NCI-H2196 (cell line): ENCODE measurements at regions not wholly inside any gene's neighbourhood (a gene's known extent, or its start where the extent isn't known, plus 50 kb on each side); places are given as distances from the start of the nearest gene placed in this dataset.
"Not testable (repeated sequence)": the region's sequence is repeated elsewhere in the genome, so short reads cannot be mapped to it uniquely, and the experiment has no call there.

Experiments
- DNase-seq: peaks from one replicate; lab custom pipeline; 2025; ENCODE audit not compliant: unreplicated experiment; lab: John Stamatoyannopoulos, UW

DNA sequence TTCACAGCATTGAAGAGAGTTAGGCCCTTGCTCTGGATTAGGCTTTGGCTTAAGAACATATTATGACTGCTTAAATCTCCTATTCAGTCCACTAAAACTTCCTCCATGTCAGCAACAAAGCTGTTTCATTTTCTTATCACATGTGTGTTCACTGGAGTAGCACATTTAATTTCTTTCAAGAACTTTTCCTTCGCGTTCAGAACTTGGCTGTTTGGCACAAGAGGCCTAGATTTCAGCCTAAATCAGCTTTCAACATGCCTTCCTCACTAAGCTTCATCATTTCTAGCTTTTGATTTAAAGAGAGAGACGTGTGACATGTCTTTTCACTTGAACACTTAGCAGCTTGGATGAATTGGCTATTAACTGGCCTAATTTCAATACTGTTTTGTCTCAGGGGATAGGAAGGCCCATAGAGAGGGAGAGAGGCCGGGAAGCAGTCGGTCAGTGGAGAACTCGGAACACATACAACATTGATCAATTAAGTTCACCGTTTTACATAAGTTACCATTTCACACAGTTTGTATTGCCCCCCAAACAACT lies 885.2 kb upstream of the AUTS2 start:
- DNase-seq = no peak

DNA sequence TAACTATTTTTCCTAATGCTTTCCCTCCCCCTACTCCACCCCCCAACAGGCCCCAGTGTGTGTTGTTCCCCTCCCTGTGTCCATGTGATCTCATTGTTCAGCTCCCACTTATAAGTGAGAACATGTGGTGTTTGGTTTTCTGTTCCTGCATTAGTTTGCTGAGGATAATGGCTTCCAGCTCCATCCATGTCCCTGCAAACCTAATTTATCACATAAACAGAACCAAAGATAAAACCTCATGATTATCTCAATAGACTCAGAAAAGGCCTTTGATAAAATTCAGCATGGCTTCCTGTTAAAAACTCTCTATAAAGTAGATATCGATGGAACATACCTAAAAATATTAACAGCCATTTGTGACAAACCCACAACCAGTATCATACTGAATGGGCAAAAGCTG lies 884.1 kb upstream of the AUTS2 start:
- DNase-seq = not testable (repeated sequence)

DNA sequence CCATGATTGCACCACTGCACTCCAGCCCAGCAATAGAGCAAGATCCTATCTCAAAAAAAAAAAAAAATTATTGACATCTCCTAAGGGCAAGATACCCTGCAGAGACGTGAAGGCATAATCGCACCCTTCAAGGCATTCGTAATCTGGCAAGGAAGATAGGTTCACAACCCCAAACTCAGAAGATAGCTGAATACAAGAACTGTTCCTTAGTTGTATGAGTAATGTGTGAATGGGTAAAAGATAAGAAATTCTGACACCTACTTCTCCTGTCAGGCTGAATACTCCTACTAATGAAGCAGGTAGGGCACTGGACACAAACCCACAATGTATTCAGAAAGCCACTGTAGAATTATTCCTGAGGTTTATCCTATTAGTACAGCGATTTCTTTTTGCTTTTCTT lies 882.4 kb upstream of the AUTS2 start:
- no peak for DNase-seq

DNA sequence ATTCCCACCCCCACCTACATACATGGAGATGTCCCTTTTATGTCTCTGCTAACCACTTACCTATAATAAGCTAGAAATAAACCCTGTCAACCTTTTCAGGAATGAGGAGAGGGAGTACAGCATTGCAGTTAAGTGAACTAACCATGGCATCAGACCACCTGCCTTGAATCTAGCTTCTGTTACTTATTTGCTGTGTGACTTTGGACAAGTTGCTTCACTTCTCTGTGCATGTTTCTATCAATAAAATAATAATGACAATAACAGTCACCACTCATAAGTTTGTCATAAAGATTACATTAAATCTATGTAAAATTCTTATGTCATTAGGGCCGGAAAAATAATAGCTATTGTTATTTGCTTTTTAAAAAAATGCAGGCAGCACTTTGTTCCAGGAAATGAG lies 881.1 kb upstream of the AUTS2 start:
- DNase-seq = no peak

DNA sequence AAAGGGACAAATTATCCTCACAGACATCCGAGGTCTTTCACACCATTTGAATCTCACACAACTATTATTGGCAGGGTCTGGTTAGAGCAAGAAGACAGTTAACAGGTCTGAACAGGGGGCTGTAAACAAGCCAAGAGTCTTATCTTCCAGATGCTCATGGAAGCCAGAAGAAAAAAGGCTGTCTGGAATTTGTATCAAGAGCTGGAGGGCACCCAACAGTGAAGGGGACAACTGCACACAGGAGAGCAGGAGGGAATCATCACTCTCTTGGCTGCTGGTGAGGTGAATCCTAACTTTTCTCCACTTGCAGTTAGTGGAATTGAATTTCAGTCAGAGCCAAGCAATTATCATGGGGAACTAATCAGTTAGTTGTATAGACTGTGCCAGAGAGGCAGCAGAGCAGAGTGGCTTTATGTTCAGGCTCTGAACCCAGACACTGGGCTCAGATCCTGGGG lies 880.2 kb upstream of the AUTS2 start:
- no peak for DNase-seq

DNA sequence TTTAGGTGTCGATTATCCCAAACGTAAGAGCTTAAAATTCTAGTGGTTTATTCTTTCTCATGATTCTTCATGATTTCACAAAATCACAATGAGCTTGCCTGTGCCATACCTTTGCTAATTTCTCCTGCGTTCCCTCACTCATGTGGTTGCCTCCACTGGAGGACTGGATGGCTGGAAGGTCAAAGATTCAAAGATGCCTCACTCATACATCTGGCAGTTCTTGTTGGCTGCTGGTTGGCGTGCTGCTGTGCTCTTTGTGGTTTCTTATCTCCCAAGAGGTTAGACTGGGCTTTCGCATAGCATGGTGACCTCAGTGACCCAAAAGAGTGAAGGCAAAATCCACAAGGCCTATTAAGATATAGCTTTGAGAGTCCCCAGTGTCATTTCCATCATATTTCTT lies 877.6 kb upstream of the AUTS2 start:
- DNase-seq = no peak

DNA sequence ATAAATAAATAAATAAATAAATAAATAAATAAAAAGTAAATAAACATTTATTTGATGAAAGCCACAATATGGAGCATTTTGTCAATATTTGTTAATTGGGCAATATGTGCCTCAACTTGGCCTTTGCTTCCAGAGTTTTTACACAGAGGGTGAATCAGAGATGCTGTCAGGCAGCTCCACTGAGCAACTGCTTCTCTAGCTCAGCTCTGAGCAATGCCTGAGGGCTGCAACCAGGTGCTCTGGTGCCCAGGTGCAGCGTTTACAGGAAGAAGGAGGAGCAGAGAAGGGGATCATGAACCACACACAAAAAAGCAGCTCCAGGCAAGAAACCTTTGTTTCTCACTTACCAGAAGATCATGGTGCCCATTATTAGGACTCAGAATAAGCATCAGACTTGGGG lies 876.2 kb upstream of the AUTS2 start:
- peak; percentile 35 for DNase-seq

DNA sequence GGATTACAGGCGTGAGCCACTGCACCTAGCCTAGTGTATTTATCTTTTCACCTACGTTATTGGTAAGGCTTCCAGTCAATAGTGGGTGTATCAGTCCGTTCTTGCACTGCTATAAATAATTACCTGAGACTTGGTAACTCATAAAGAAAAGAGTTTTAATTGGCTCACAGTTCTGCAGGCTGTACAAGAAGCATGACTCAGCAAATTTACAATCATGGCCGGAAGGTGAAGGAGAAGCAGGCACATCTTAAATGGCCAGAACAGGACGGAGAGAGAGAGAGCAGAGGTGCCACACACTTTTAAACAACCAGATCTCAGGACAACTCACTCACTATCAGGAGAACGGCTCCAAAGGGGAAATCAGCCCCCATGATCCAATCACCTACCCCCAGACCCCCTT lies 873.3 kb upstream of the AUTS2 start:
- DNase-seq = no peak

DNA sequence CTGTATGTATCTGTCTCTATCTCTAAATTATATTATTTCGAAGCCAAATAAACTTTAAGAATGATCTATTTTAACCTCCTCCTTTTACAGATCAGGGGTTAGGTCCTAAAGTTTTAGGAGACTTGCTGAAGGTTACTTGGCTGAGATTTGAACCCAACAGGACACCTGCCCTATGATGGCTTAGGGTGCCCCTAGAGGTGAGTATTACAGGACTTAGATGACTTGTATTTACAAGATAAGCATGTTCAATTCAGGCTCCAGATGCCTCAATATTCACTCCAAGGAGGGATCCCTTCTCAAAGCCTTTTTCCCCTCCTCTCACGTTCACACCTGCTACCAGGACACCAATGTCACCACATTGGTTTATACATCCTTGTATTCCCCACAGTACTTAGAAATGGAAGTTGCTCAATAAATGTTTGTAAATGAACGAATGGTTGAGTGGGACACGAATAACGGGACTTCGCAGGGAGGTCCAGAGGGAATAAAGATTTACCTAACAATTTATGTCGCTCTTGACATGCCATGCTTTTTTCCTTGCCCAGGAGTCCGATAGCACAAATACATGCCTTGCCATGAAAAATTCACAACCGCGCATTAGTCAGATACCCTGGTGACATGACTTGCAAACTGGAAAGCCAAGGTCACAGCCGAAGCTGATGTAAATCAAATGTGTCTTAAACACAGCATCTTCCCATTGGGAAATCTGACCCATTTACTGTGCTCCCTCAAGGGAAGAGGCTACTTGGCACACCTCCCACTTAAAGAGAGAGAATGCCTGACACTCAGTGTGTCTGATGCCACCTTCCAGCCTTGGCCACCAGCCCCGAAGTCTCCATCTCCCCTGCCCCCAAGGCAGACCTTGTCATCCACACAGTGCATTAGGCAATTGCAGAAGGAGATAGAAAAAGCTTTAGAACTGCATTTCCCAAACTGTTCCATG lies 872.2 kb upstream of the AUTS2 start:
- DNase-seq = no peak

DNA sequence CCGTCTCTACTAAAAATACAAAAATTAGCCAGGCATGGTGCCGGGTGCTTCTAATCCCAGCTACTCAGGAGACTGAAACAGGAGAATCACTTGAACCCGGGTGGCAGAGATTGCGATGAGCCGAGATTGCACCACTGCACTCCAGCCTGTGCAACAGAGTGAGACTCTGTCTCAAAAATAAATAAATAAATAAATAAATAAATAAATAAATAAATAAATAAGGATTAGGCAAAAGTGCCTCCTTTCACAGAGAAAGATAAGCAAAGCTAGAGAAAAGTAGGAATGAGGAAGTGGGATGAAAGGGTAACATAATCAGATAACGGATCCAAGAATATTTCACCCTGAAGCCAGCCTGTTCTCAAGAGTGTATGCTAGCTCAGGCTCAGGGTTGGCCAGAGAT lies 869.6 kb upstream of the AUTS2 start:
- not testable (repeated sequence) for DNase-seq

DNA sequence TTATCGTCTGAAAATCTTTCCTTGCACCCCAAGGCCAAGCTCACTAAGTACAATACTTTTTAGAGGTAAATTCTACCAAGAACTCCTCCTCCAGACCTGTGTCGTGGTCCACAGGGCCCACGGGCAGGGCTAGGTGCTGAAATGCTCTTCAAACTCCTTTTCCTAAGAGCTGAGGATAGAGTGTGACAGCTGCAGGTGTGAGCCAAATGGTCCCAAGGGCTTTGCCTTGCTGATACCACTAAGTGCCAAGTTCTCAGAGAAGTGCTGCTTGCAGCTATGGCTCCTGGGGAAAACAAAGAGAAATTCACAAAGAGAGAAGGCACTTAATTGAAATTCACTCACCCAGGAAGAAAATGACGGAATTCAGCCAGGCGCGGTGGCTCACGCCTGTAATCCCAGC lies 868.9 kb upstream of the AUTS2 start:
- no peak for DNase-seq

DNA sequence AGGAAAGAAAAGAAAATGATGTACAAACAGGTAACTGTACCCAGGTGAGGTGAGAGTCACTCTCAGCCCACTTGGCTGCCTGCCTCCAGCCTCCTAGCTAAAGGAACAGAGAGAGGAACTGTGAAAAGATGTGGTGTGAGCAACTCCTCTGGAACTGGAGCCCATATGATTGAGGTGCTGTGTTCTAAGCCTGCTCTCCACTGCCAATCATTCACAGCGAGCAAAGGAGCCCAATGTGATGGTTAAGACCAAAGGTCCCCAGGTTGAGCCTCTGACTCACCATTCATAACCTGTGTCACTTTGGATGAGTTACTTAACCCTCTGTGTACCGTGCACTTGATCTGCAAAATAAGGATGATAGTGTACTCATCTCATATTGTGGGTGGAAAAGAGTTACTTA lies 868.1 kb upstream of the AUTS2 start:
- DNase-seq = peak; percentile 46

DNA sequence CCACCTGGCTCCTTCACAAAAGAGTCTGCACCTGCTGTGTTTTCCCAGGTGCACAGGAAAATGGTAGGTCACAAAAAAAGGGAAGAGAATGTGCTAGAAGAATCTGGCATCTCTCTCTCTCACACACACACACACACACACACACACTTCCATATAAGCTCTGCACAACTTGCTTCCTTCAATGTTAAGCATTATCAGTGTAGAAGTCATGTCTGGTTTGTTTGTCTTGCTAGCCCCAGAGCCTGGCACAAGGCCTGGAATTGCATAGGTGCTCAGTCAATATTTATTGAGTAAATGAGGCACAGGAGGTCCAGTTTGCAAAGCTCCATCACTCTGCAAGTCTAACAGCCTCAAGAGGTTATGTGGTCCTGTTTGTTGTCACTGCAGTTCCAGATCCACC lies 867.3 kb upstream of the AUTS2 start:
- peak; percentile 84 for DNase-seq

DNA sequence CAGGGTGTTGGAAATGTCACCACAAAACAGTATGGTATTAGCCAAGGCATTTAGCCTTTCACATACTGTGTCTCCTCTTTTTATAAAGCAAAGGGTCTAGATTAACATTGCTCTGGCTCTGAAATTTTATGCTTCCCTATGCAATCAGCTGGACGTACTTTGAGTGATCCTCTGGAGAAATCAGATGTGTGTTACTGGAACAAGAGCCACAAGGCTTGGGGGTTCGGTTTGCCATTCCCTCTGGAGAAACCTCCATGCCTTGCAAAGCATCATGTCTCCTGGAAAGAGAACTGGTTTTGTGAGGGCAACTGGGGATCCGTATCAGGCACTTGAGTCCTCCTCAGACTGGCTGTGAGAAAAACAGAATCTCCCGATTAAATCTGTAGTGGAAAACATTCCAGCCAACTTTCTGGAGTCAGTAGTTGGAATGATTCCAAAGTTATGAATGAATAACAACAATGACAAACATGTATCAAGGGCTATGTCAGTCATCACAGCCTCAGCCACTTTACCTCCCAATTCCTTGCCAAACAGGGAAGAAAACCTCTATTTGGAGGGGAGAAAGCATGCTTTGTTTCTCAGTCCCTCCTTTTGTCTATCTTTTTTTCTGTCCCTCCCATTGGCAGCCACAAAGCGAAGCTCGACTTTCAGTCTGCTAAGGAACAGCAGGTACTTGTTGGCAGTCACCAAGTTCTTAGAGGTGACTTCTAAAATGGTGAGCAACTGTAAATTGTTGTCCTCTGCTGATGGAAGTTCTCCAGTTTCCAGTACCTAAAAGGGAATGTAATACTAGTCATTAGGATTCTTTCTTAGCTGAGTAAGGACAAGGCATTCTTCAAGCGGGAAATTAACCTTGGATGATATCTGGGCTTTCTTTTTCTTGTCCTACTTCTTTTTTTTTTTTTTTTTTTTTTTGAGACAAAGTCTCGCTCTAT lies 864.8 kb upstream of the AUTS2 start:
- peak; percentile 33 for DNase-seq

DNA sequence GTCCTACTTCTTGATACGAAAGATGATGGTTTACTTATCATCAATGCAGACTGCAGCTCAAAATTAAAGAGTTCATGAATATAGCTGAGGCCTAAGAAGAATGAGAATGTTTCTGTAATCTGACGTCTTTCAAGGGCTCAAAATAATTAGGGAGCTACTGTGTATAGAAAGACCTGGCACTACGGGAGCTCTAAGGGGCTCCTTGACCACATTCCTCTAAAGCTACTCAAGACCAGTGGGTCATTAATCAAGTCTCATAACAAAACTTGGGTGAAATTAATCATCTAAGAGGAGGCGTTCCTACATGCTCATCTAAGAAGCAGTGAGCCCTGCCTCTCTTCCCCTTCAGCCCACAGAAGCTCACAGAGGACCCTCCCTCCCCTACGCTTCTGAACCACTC lies 863.8 kb upstream of the AUTS2 start:
- no peak for DNase-seq

DNA sequence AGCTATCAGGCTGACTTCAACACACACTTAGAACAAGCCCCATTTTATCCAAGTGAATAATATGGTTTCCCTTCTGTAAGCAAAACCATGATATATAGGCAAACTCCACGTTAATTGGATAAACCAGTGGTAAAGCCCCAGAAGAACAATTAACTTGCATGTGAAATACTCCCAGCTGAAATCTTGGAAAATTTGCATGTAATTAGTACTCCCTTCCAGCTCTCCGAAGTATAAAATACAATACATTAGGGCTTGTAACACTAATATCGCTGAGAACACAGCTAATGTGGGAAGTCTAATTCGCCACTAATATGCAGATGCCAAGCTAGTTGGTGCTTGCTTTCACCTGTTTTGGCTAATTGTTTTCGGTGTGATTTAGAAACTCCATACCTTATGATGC lies 859.0 kb upstream of the AUTS2 start:
- no peak for DNase-seq

DNA sequence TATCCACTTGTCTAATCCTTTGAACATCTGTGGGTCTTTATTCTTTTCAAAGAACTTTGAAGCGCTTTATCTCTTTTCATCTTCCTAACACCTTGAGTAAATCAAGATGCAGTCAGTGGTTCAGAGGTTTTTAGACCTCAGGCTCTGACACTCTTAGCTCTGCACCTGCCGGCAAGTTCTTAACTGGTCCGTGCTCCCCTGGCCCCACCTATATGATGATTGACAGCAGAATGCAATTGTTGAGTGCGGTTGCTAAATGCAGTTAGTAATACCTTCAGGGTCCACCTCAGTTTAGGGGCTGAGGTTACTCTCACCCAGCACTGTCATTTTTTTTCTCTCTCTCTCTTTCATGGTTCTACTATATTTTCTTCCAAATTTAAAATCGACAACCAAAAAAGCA lies 854.2 kb upstream of the AUTS2 start:
- DNase-seq = no peak

DNA sequence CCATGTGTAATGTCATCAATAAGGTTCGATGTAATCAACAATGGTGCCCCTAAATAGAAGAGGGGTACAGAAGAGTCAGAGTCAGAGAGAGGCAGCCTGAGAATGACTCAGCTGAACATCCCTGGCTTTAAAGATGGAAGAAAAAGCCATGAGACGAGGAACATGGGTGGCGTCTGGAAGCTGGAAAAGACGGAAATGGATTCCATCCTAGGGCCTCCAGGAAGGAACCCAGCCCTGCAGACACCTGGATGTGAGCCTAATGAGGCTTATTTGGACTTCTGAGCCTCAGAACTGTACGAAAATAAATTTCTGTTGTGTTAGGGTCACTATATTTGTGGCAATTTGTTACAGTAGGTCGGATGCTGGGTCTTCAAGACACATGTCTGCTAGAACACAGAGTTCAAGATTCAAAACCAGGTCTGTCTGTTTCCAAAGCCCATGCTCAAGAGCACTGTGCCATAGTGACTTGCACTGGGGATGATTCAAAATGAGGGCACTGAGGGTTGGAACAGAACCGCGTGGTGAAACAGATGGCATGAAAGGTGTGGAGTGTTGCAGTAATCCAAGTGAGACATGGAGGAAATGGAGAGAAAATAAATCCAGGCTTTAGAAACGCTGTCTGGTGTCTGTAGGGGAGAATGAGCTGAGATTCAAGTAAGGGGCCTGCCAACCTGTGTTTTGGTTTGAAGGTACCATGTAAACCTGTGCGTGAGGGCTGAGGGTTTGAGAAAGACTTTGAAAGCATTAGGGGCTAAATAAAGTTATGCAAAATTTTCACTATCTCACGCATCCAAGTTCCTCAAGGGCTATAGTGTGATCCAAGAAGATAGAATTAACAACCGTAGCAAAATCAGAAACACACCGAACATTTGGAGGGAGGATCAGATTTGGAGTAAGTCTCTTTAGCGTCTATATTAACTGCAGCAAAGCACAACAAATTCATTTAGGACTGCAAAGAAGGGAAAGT lies 849.1 kb upstream of the AUTS2 start:
- no peak for DNase-seq

DNA sequence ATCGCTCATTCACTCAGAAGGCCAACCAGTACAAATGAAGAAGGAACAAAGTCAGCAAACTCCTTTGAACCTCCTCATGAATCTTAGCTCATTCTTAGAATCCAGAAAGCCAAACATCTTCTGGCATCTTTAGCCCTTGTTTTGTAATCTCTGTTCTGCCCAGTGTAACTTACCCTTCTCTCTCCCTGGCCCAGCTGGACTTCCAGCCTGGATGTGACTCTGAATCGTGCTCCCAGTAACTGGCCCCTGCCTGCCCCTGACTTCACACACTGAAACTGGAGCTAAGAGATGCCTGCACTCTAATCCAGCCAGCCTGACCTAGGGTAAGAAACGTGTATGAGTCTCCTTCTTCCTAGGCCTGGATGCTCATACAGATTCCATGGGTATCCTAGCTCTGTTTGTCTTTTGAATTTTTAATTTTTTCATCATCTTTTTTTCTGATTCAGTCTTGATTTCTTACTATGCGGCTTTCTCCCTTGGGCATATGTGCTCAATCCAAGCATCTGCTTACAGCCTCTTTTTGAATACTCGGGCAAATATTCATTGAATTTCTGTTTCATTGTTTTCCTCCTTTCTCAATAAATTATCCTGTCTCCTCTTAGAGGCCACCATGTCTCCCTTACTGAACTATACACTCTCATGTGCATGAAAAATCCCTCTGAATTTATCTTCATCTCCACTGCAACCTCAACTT lies 845.6 kb upstream of the AUTS2 start:
- DNase-seq = no peak

DNA sequence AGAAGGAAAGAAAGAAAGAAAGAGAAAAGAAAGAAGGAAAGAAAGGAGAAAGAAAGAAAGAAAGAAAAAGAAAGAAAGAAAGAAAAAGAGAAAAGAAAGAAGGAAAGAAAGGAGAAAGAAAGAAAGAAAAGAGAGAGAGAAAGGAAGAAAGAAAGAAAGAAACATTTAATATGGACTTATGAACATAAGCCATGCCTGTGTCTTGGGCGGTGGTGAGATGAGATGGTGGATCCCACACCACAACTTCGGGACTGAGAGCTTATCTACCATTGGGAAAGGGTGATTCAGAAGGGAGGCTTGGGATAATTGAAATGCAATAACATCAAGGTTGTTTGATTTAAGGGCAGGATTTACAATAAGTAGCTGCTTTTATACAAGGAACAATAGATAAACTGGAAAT lies 843.9 kb upstream of the AUTS2 start:
- no peak for DNase-seq
